Activated T-helper 1 cell treated with anti-CD3 and anti-CD28 coated beads, Interleukin-12 subunit alpha, Interleukin-12 subunit beta, Interleukin-2, Interleukin-4 antibody, amounts not matched to agents 30 ng/mL and 10 ng/mL and 1 ng/mL, durations not matched to agents 14 hours and 24 hours and 36 hours (primary cell): ENCODE measurements at regions not wholly inside any gene's neighbourhood (a gene's known extent, or its start where the extent isn't known, plus 50 kb on each side); places are given as distances from the start of the nearest gene placed in this dataset.
"Not testable (repeated sequence)": the region's sequence is repeated elsewhere in the genome, so short reads cannot be mapped to it uniquely, and the experiment has no call there.

Experiments used
- DNase-seq: peaks from one replicate; pipeline ENCODE4 v3.0.0; 2021; ENCODE audit warnings: low spot score
- H3K27ac Mint-ChIP-seq: one replicate; pipeline ENCODE4 v1.8.0; 2021; ENCODE audit warnings: mild to moderate bottlenecking, mixed read lengths
- H3K27me3 Mint-ChIP-seq: one replicate; pipeline ENCODE4 v1.8.0; 2022; ENCODE audit warnings: mild to moderate bottlenecking, moderate library complexity, mixed read lengths; ENCODE audit not compliant: insufficient read depth
- H3K36me3 Mint-ChIP-seq: one replicate; pipeline ENCODE4 v1.8.0; 2021; ENCODE audit warnings: low read depth, mixed read lengths
- H3K4me1 Mint-ChIP-seq: one replicate; pipeline ENCODE4 v1.8.0; 2021; ENCODE audit warnings: low read depth, mixed read lengths
- H3K4me3 Mint-ChIP-seq: one replicate; pipeline ENCODE4 v1.8.0; 2021; ENCODE audit warnings: mild to moderate bottlenecking, moderate library complexity, mixed read lengths
- H3K9me3 Mint-ChIP-seq: one replicate; pipeline ENCODE4 v1.8.0; 2021; ENCODE audit warnings: mixed read lengths
- intact Hi-C: fragments of 100-400 bp; cut with micrococcal nuclease; formaldehyde crosslinking; loops from one replicate; pipeline ENCODE4 v1.15.1; 2024

DNA sequence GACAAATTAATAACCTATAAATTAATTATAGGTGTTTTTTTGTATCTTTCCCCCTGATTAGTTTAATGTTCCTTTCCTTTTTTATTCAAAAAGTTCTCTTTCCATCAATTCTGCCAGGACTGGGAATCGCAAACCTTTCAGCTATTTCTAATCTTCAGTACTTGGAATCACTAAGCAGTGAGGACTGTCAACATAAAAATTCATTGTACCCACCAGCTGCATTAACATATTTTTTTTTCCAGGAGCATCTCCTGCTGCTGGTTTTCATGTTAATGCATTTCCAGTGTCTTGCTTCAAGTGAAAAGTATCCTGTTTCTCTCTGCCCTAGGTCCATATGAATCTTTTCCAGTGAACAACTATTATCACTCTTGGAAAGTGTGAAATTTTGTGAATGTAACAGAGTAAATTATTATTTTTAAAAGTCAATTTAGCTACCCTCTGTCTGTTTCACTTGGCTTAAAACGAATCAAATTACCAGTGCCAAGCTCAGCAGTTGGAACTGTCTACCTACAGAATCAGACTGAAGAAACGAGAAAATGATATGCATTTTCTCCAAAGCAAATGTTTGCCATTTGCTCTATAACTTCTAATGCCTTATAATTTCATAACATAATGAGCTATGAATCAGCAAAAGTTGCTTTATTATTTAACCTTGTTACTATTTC is 804.4 kb downstream of the EPHA4 start:
- Mint-ChIP-seq H3K9me3 (no peaks in the 10 kb centered on the region), H3K36me3 (no peaks in the 10 kb centered on the region), H3K4me3 (no peak overlapping the region), H3K4me1 (no peaks in the 10 kb centered on the region), H3K27ac (no peak overlapping the region), H3K27me3 (no peaks in the 10 kb centered on the region)
- DNase-seq, result no peak
- intact Hi-C loops, result no loop called here

DNA sequence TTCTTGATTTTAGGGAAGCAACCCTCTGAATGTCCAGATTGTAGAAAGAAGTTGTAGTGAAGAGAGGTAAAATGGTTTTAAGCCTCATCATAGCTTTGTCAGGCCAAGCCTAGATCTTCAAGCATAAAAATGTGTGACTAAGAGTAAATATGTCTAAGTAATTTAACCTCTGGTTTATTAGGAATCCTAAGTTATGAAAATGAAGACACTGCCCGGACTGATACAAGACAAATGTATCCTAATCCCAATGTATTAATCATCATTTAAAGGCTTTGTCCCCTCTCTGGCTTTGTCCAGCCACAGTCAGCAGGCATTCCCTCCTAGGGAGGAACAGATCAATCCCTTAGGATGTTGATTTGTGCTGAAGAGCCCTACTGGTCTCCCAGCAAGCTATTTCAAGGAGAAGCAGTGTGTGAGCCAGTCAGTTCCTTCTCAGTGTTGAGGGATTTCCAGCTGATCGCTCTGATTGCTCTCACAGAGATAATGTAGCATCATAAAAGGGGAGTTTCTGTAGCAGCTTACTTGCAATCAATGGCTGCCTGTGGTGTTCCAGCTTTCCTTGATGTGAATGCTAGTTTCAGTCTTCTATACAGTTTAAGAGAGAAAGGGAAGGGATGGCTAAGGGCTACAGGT is 796.1 kb downstream of the EPHA4 start:
- Mint-ChIP-seq H3K4me3 (no peak overlapping the region), H3K9me3 (peaks cover 6% of the 10 kb centered on the region), H3K27ac (no peak overlapping the region), H3K36me3 (no peaks in the 10 kb centered on the region), H3K27me3 (no peaks in the 10 kb centered on the region), H3K4me1 (no peaks in the 10 kb centered on the region)
- no peak for DNase-seq
- intact Hi-C loops, result no loop called here

DNA sequence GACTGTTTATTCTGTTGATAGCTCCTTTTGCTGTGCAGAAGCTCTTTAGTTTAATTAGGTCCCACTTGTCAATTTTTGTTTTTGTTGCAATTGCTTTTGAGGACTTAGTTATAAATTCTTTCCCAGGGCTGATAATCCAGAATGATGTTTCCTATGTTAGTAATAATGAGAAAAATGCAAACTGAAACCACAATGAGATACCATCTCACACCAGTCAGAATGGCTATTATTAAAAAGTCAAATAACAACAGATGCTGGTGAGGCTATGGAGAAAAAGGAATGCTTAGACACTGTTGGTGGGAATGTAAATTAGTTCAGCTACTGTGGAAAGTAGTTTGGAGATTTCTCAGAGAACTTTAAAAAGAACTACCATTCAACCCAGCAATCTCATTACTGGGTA is 793.0 kb downstream of the EPHA4 start:
- H3K4me3 Mint-ChIP-seq, DNase-seq, H3K9me3 Mint-ChIP-seq, H3K27ac Mint-ChIP-seq, H3K36me3 Mint-ChIP-seq, intact Hi-C loops, H3K4me1 Mint-ChIP-seq, H3K27me3 Mint-ChIP-seq: not testable (repeated sequence)

DNA sequence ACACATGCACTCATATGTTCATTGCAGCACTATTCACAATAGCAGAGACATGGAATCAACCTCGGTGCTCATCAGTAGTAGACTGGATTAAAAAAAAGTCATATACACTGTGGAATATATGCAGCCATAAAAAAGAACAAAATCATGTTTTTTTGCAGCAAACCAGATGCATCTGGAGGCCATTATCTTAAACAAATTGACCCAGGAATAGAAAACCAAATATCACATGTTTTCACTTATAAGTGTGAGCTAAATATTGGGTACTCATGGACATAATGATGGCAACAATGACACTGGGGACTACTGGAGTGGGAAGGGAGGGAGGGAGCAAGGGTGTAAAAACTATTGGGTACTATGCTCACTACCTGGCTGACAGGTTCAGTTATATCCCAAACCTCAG is 792.6 kb downstream of the EPHA4 start:
- no peak overlapping the region for H3K27ac Mint-ChIP-seq
- no peak for DNase-seq
- H3K4me3 Mint-ChIP-seq, result no peak overlapping the region
- H3K36me3 Mint-ChIP-seq, result no peaks in the 10 kb centered on the region
- H3K4me1 Mint-ChIP-seq, result no peaks in the 10 kb centered on the region
- H3K9me3 Mint-ChIP-seq, result peaks cover 6% of the 10 kb centered on the region
- H3K27me3 Mint-ChIP-seq, result no peaks in the 10 kb centered on the region
- intact Hi-C loops, result no loop called here

DNA sequence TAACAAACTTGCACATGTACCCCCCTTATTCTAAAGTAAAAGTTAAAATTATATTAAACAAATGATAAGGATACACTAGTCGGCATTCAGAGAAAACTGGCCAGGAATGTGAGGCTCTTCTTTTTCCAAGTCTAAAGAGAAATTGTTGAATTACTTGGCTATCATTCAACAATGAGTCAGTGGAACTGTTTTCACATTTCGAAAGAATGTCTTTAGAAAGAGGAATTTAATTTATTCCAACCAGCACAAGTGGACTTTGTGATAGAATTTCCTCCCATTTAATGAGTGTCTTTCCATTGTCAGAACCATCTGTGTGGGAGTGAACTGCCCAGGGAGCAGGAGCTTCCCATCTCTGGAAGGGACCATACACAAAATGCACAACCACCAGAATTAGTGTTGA is 792.2 kb downstream of the EPHA4 start:
- intact Hi-C loops, result no loop called here
- H3K4me1 Mint-ChIP-seq, result no peaks in the 10 kb centered on the region
- no peak overlapping the region for H3K27ac Mint-ChIP-seq
- no peak overlapping the region for H3K4me3 Mint-ChIP-seq
- peaks cover 6% of the 10 kb centered on the region for H3K9me3 Mint-ChIP-seq
- H3K27me3 Mint-ChIP-seq, result no peaks in the 10 kb centered on the region
- DNase-seq, result no peak
- H3K36me3 Mint-ChIP-seq, result no peaks in the 10 kb centered on the region

DNA sequence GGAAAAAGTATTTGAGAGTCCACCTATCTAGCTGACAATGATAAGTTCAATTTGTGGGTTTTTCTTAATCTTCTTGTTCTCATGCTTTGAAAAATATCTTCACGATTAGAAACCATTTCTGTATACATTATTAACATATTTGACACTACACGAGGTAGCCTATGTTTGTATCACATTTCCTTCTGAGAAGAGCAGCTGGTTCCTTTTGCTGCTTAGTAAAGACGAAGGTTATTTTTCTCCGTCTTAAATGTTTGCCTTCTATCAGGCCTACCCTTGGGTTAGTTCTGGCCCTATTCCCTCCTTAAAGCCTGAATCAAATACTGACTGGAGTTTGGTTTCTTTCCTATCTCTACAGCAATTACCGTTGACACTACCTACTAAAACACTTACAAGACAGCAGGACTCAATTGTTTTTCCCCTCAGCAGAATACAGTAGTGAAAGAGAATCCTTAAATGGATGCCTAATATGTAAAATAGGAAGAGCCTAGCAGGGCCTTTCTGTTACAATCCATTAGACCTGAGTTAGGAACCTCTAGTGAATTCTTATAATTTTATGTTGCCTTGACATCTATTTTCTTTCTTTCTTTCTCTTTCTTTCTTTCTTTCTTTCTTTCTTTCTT is 790.4 kb downstream of the EPHA4 start:
- H3K9me3 Mint-ChIP-seq, result peaks cover 6% of the 10 kb centered on the region
- no peak overlapping the region for H3K27ac Mint-ChIP-seq
- H3K4me1 Mint-ChIP-seq, result no peaks in the 10 kb centered on the region
- H3K27me3 Mint-ChIP-seq, result no peaks in the 10 kb centered on the region
- no peaks in the 10 kb centered on the region for H3K36me3 Mint-ChIP-seq
- no peak overlapping the region for H3K4me3 Mint-ChIP-seq
- intact Hi-C loops, result no loop called here
- DNase-seq, result no peak

DNA sequence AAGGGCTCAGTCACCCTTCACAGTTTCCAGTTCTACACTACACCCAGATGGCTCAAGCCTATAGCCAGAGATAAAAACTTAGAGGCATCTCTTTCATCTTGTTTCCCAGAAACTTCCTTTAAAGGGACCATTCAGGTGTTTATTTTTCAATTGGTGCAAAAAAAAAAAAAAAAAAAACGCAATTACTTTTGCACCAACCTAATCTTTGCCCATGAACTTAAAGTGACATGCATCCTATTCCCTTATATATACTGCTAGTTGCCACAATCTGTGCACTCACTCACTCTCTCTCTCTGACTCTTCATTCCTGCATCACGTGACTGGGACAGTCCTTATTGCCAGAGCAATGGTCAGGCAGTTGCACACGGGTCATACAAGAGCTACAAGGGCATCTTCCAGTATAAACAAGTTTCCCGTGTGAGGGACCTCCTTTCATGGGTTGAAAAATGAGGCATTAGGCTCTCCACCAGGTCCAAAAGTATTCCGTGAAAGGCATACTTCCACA is 789.4 kb downstream of the EPHA4 start:
- H3K4me3 Mint-ChIP-seq, result no peak overlapping the region
- no peaks in the 10 kb centered on the region for H3K4me1 Mint-ChIP-seq
- intact Hi-C loops, result no loop called here
- H3K27ac Mint-ChIP-seq, result no peak overlapping the region
- peaks cover 5% of the 10 kb centered on the region for H3K9me3 Mint-ChIP-seq
- no peak for DNase-seq
- H3K27me3 Mint-ChIP-seq, result no peaks in the 10 kb centered on the region
- H3K36me3 Mint-ChIP-seq, result no peaks in the 10 kb centered on the region

DNA sequence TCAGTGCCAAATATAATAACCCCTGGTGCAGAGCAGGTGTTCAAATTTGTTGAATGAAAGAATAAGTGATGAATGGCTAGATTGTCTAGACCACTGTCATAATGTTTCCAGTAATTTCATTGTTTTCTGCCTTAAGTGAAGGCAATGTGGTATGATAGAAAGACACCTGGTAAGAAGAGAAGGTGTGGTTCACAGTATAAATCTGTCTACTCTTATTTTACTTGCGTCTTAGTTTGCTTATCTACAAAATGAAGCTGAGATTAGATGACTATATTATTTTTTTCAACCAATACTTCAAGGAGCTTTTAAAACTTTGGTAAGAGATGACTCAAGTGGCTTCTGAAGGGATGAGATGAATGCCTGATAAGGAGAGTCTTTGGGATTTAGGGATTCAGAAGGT is 788.4 kb downstream of the EPHA4 start:
- Mint-ChIP-seq H3K4me3 (no peak overlapping the region), H3K36me3 (no peaks in the 10 kb centered on the region), H3K4me1 (no peaks in the 10 kb centered on the region), H3K27me3 (no peaks in the 10 kb centered on the region), H3K27ac (no peak overlapping the region), H3K9me3 (no peaks in the 10 kb centered on the region)
- DNase-seq, result no peak
- intact Hi-C loops, result no loop called here

DNA sequence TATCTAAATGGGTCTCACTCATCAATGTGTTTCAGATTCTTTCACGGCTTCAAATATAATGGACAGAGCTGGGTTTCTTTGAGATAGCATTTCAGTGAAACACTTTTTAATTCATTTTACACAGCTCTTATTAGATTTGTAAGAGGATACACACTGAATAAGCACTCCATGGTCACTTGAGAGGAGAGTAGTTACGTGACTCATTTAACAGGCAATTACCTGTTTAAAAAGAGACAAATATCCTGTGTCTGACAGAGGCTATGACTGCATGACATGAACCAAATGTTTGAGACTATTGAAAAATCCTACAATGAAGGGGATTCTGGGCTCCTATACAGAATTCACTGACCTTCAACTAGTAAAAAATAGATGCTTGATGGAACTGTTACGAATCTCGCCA is 786.9 kb downstream of the EPHA4 start:
- Mint-ChIP-seq H3K36me3 (no peaks in the 10 kb centered on the region), H3K27me3 (no peaks in the 10 kb centered on the region)

DNA sequence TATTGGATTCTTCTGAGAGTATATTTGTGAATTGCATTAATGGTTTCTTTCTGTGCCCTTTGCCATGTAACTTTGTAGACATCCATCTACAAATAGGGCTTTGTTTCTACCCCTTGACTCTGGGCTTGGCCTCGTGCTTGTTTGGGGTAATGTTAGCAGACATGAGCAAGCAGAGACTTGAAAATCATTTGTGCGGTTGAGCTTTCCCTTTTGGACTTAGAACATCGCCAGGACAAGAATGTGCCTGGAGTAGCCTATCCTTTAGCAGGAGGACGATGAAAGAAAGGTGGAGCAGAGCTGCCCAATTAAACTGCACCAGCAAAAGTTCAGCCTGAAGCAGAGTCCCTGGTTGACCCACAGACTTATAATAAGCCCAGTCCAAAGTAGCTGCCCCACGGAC is 785.9 kb downstream of the EPHA4 start:
- peaks cover 3% of the 10 kb centered on the region for H3K9me3 Mint-ChIP-seq
- no peaks in the 10 kb centered on the region for H3K4me1 Mint-ChIP-seq
- intact Hi-C loops, result no loop called here
- H3K27me3 Mint-ChIP-seq, result no peaks in the 10 kb centered on the region
- DNase-seq, result no peak
- no peaks in the 10 kb centered on the region for H3K36me3 Mint-ChIP-seq
- H3K4me3 Mint-ChIP-seq, result no peak overlapping the region
- no peak overlapping the region for H3K27ac Mint-ChIP-seq

More for the DNA sequence above, 786.9 kb downstream of the EPHA4 start:
- Mint-ChIP-seq H3K9me3 (peaks cover 3% of the 10 kb centered on the region), H3K4me3 (no peak overlapping the region), H3K27ac (no peak overlapping the region), H3K4me1 (no peaks in the 10 kb centered on the region)
- DNase-seq, result no peak
- intact Hi-C loops, result no loop called here

DNA sequence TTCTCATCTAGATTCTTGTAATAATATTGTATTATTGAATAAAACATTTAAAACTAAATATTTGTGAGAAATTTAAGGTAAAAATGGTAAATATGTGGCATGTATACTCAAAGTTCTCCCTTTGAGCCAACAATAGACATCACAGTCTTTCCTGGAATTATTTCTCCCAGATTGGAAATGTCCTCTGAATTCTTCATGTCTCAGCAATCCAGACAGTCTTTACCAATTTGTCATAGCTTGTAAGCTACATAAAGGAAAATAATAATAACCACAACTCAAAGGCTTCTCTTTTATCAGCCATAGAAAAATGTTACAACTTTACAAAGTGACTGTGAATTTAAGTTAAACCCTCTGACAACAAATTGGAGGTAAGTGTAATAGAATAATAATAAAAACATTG is 784.9 kb downstream of the EPHA4 start:
- H3K27me3 Mint-ChIP-seq, result no peaks in the 10 kb centered on the region
- no peaks in the 10 kb centered on the region for H3K36me3 Mint-ChIP-seq
- H3K9me3 Mint-ChIP-seq, result peaks cover 8% of the 10 kb centered on the region
- no peak for DNase-seq
- intact Hi-C loops, result no loop called here
- no peak overlapping the region for H3K27ac Mint-ChIP-seq
- no peaks in the 10 kb centered on the region for H3K4me1 Mint-ChIP-seq
- no peak overlapping the region for H3K4me3 Mint-ChIP-seq

DNA sequence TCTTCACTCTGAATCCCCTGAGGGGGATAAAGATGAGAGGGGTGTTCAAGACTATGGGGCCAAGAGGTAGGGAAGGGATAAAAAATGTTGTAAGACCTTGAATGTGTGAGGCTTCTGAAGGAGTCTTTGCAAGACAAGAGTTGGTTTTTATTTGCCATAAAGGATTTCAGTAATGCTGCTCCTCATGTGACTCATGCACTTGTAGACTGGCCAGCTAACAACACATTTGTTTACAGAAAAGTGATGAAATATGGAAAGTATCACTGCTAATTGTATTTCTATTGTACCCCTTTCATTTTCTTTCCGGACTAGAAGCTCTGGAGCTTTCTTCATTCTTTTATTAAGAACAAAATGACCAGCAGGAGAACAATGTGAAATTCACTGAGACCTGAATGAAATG is 782.1 kb downstream of the EPHA4 start:
- H3K27me3 Mint-ChIP-seq, result no peaks in the 10 kb centered on the region
- H3K27ac Mint-ChIP-seq, result no peak overlapping the region
- intact Hi-C loops, result no loop called here
- H3K36me3 Mint-ChIP-seq, result no peaks in the 10 kb centered on the region
- no peaks in the 10 kb centered on the region for H3K4me1 Mint-ChIP-seq
- no peak overlapping the region for H3K4me3 Mint-ChIP-seq
- H3K9me3 Mint-ChIP-seq, result peaks cover 8% of the 10 kb centered on the region
- DNase-seq, result no peak

DNA sequence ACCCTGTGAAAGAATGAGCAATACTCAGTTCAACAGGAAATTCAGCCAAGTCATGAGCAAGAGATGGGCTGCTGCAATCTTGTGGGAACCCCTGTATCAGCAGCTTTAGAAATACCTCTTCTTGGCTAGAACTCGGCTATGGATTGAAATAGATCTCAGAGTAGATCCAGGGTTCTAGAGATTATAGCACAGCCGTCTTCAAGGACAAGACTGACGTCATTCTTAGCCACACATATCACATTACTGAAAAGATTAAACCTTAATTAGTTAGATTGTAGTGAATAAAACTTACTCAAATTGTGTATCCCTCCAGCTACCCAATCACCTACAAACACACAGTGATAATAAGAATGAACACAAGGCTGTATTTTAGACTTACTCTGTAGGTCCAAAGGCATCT is 776.4 kb downstream of the EPHA4 start:
- Mint-ChIP-seq H3K4me1 (no peaks in the 10 kb centered on the region), H3K36me3 (no peaks in the 10 kb centered on the region), H3K9me3 (peaks cover 4% of the 10 kb centered on the region), H3K27ac (no peak overlapping the region), H3K27me3 (no peaks in the 10 kb centered on the region), H3K4me3 (no peak overlapping the region)
- intact Hi-C loops, result no loop called here
- no peak for DNase-seq
